GM18873 (cell line): ENCODE measurements at regions not wholly inside any gene's neighbourhood (a gene's known extent, or its start where the extent isn't known, plus 50 kb on each side); places are given as distances from the start of the nearest gene placed in this dataset.
"Not testable (repeated sequence)": the region's sequence is repeated elsewhere in the genome, so short reads cannot be mapped to it uniquely, and the experiment has no call there.

Experiments
- ATAC-seq: cut with Tn5 transposase; IDR thresholded peaks from one replicate; pipeline ENCODE4 v1.9.1; 2021; ENCODE audit warnings: mild to moderate bottlenecking, moderate library complexity, moderate number of reproducible peaks; ENCODE audit not compliant: unreplicated experiment, low FRiP score

DNA sequence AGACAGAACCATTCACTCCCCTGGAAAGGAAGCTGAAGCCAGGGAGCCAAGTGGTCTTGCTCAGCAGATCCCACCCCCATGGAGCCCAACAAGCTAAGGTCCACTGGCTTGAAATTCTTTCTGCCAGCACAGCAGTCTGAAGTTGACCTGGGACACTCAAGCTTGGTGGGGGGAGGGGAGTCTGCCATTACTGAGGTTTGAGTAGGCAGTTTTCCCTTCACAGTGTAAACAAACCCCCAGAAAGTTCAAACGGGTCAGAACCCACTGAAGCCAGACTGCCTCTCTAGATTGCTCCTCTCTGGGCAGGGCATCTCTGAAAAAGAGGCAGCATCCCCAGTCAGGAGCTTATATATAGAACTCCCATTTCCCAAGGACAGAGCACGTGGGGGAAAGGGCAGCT lies 72.8 kb upstream of the NECTIN3 start:
- ATAC-seq, result not testable (repeated sequence)

DNA sequence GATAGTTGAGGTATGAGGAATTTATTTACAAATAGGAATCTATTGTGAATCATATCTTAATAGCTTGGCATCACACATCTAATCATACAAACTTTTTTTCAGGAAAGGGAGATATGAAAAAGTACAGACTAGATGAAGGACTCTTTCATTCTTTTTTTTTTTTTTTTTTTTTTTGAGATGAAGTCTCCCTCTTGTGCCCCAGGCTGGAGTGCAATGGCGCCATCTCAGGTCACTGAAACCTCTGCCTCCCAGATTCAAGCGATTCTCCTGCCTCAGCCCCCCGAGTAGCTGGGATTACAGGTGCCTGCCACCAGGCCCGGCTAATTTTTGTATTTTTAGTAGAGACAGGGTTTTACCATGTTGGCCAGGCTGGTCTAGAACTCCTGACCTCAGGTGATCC lies 65.1 kb upstream of the NECTIN3 start:
- not testable (repeated sequence) for ATAC-seq

GRCh38 chr3:111012388-111013248 lies 59.0 kb upstream of the NECTIN3 start:
- no peak for ATAC-seq
